GM18868 (cell line): ENCODE measurements at regions not wholly inside any gene's neighbourhood (a gene's known extent, or its start where the extent isn't known, plus 50 kb on each side); places are given as distances from the start of the nearest gene placed in this dataset.

ENCODE experiments used
- ATAC-seq: cut with Tn5 transposase; IDR thresholded peaks from one replicate; pipeline ENCODE4 v1.9.1; 2021; ENCODE audit warnings: mild to moderate bottlenecking, moderate library complexity; ENCODE audit not compliant: unreplicated experiment

- no peak for ATAC-seq
These were observed 521.5 kb downstream of the BCOR start for GRCh38 chrX:39576041-39576872.

GRCh38 chrX:39577206-39577984, 520.4 kb downstream of the BCOR start:
- no peak for ATAC-seq

- ATAC-seq: peak; percentile 99
These were observed 519.5 kb downstream of the BCOR start for GRCh38 chrX:39577985-39578869.

GRCh38 chrX:39580043-39580442, 517.7 kb downstream of the BCOR start:
- ATAC-seq: no peak

GRCh38 chrX:39581411-39581810, 516.3 kb downstream of the BCOR start:
- ATAC-seq: no peak

GRCh38 chrX:39582091-39582490, 515.7 kb downstream of the BCOR start:
- no peak for ATAC-seq

- ATAC-seq: no peak
These were observed 514.8 kb downstream of the BCOR start for GRCh38 chrX:39582976-39583375.

- no peak for ATAC-seq
These were observed 511.9 kb downstream of the BCOR start for GRCh38 chrX:39585808-39586207.

- ATAC-seq: no peak
These were observed 511.4 kb downstream of the BCOR start for GRCh38 chrX:39586359-39586758.

GRCh38 chrX:39591099-39591498, 506.7 kb downstream of the BCOR start:
- ATAC-seq: no peak

- no peak for ATAC-seq
These were observed 505.0 kb downstream of the BCOR start for GRCh38 chrX:39592776-39593175.

GRCh38 chrX:39595977-39596376, 501.8 kb downstream of the BCOR start:
- ATAC-seq: no peak

GRCh38 chrX:39596437-39596836, 501.3 kb downstream of the BCOR start:
- ATAC-seq: no peak

GRCh38 chrX:39599339-39599738, 498.4 kb downstream of the BCOR start:
- no peak for ATAC-seq

- ATAC-seq: no peak
These were observed 497.5 kb downstream of the BCOR start for GRCh38 chrX:39600222-39600621.

- no peak for ATAC-seq
These were observed 496.3 kb downstream of the BCOR start for GRCh38 chrX:39601231-39602177.

- ATAC-seq: no peak
These were observed 495.6 kb downstream of the BCOR start for GRCh38 chrX:39602195-39602594.

GRCh38 chrX:39603230-39603629, 494.5 kb downstream of the BCOR start:
- ATAC-seq: no peak

GRCh38 chrX:39605183-39605582, 492.6 kb downstream of the BCOR start:
- ATAC-seq: no peak

- no peak for ATAC-seq
These were observed 491.9 kb downstream of the BCOR start for GRCh38 chrX:39605866-39606265.
